Spinal cord (tissue), 9 donors: ENCODE measurements at regions not wholly inside any gene's neighbourhood (a gene's known extent, or its start where the extent isn't known, plus 50 kb on each side); places are given as distances from the start of the nearest gene placed in this dataset.

ENCODE experiments used
- DNase-seq, 6 donors: peaks; one replicate each; pipeline versions ENCODE4 v3.0.0 to v3.0.0-alpha.2; 2013 to 2015; ENCODE audit warnings: low spot score in 6 of 6, low read depth in 4 of 6
- H3K27ac ChIP-seq: one replicate; pipeline ENCODE4 v1.5.1; 2013; ENCODE audit warnings: low read depth, low read length, control low read depth
- H3K27me3 ChIP-seq: one replicate; pipeline ENCODE4 v1.6.1; 2013; ENCODE audit warnings: low read length; ENCODE audit not compliant: control insufficient read depth, insufficient read depth
- H3K36me3 ChIP-seq: one replicate; pipeline ENCODE4 v1.6.1; 2013; ENCODE audit warnings: low read length; ENCODE audit not compliant: control insufficient read depth, insufficient read depth
- H3K4me1 ChIP-seq: one replicate; pipeline ENCODE4 v1.6.1; 2013; ENCODE audit warnings: low read length; ENCODE audit not compliant: control insufficient read depth, insufficient read depth
- H3K4me3 ChIP-seq: one replicate; pipeline ENCODE4 v1.5.1; 2013; ENCODE audit warnings: low read depth, low read length, control low read depth
- H3K9me3 ChIP-seq: one replicate; pipeline ENCODE4 v1.6.1; 2013; ENCODE audit warnings: low read length; ENCODE audit not compliant: control insufficient read depth, insufficient read depth
- WGBS: methylation state at CpG from one replicate; pipeline ENCODE4 v1.1.5; 2013; ENCODE audit warnings: missing lambda C conversion rate; ENCODE audit not compliant: insufficient coverage; 5-methylcytosine and 5-hydroxymethylcytosine counted together
- donor health status: healthy.

GRCh38 chr2:139366681-139367080, 586.5 kb upstream of the NXPH2 start:
- H3K27ac ChIP-seq, result no peak overlapping the region
- no peak overlapping the region for H3K4me3 ChIP-seq
- no peaks in the 10 kb centered on the region for H3K36me3 ChIP-seq
- H3K27me3 ChIP-seq, result no peaks in the 10 kb centered on the region
- no peak for DNase-seq
- no peaks in the 10 kb centered on the region for H3K9me3 ChIP-seq
- no peaks in the 10 kb centered on the region for H3K4me1 ChIP-seq
- 100% methylated on average over 1 of the region's 2 CpGs for WGBS

- 50% methylated on average over 1 of the region's 5 CpGs for WGBS
- no peaks in the 10 kb centered on the region for H3K9me3 ChIP-seq
- no peak overlapping the region for H3K4me3 ChIP-seq
Observed at GRCh38 chr2:139365189-139365588, 585.0 kb upstream of the NXPH2 start.

GRCh38 chr2:139360654-139361053, 580.5 kb upstream of the NXPH2 start:
- Histone ChIP-seq H3K36me3 (no peaks in the 10 kb centered on the region), H3K4me1 (no peaks in the 10 kb centered on the region), H3K9me3 (no peaks in the 10 kb centered on the region), H3K27ac (no peak overlapping the region), H3K4me3 (no peak overlapping the region), H3K27me3 (no peaks in the 10 kb centered on the region)
- WGBS, result no CpG with 5 or more reads among the region's 1 CpG
- DNase-seq, result no peak

More at GRCh38 chr2:139365189-139365588, 585.0 kb upstream of the NXPH2 start:
- Histone ChIP-seq H3K36me3 (no peaks in the 10 kb centered on the region), H3K4me1 (no peaks in the 10 kb centered on the region), H3K27ac (no peak overlapping the region), H3K27me3 (no peaks in the 10 kb centered on the region)
- no peak for DNase-seq

- Histone ChIP-seq H3K9me3 (no peaks in the 10 kb centered on the region), H3K27me3 (no peaks in the 10 kb centered on the region), H3K36me3 (no peaks in the 10 kb centered on the region), H3K4me3 (no peak overlapping the region), H3K4me1 (no peaks in the 10 kb centered on the region), H3K27ac (no peak overlapping the region)
- DNase-seq, result no peak
- WGBS, result no CpG with 5 or more reads among the region's 1 CpG
Observed at GRCh38 chr2:139359818-139360217, 579.6 kb upstream of the NXPH2 start.

- H3K9me3 ChIP-seq, result no peaks in the 10 kb centered on the region
- no peaks in the 10 kb centered on the region for H3K27me3 ChIP-seq
- no peak for DNase-seq
- 80% methylated on average over 2 of the region's 3 CpGs for WGBS
- no peak overlapping the region for H3K4me3 ChIP-seq
- no peaks in the 10 kb centered on the region for H3K4me1 ChIP-seq
- no peak overlapping the region for H3K27ac ChIP-seq
- H3K36me3 ChIP-seq, result no peaks in the 10 kb centered on the region
Observed at GRCh38 chr2:139357972-139358371, 577.8 kb upstream of the NXPH2 start.

GRCh38 chr2:139354518-139354917, 574.3 kb upstream of the NXPH2 start:
- no CpG with 5 or more reads among the region's 1 CpG for WGBS
- no peaks in the 10 kb centered on the region for H3K36me3 ChIP-seq
- no peaks in the 10 kb centered on the region for H3K9me3 ChIP-seq
- no peak overlapping the region for H3K4me3 ChIP-seq
- H3K27ac ChIP-seq, result no peak overlapping the region
- no peak for DNase-seq
- H3K27me3 ChIP-seq, result no peaks in the 10 kb centered on the region
- no peaks in the 10 kb centered on the region for H3K4me1 ChIP-seq

GRCh38 chr2:139353874-139354273, 573.7 kb upstream of the NXPH2 start:
- no CpG with 5 or more reads among the region's 1 CpG for WGBS
- DNase-seq, result no peak
- H3K9me3 ChIP-seq, result no peaks in the 10 kb centered on the region
- H3K4me1 ChIP-seq, result no peaks in the 10 kb centered on the region
- no peaks in the 10 kb centered on the region for H3K36me3 ChIP-seq
- H3K27me3 ChIP-seq, result no peaks in the 10 kb centered on the region
- no peak overlapping the region for H3K27ac ChIP-seq
- no peak overlapping the region for H3K4me3 ChIP-seq

GRCh38 chr2:139317259-139317658, 537.1 kb upstream of the NXPH2 start:
- no CpG with 5 or more reads among the region's 1 CpG for WGBS

GRCh38 chr2:139314059-139314458, 533.9 kb upstream of the NXPH2 start:
- no peaks in the 10 kb centered on the region for H3K9me3 ChIP-seq
- no peak overlapping the region for H3K4me3 ChIP-seq
- H3K27ac ChIP-seq, result no peak overlapping the region
- no peaks in the 10 kb centered on the region for H3K4me1 ChIP-seq
- peak in 4 of 6 donors; percentile 4 to 76 (median 8) for DNase-seq
- H3K27me3 ChIP-seq, result no peaks in the 10 kb centered on the region
- H3K36me3 ChIP-seq, result no peaks in the 10 kb centered on the region
- WGBS, result no CpG with 5 or more reads among the region's 1 CpG

More at GRCh38 chr2:139317259-139317658, 537.1 kb upstream of the NXPH2 start:
- no peaks in the 10 kb centered on the region for H3K4me1 ChIP-seq
- H3K27me3 ChIP-seq, result no peaks in the 10 kb centered on the region
- no peaks in the 10 kb centered on the region for H3K9me3 ChIP-seq
- peak in 1 of 6 donors; percentile 2 for DNase-seq
- no peaks in the 10 kb centered on the region for H3K36me3 ChIP-seq
- no peak overlapping the region for H3K4me3 ChIP-seq
- no peak overlapping the region for H3K27ac ChIP-seq

- no CpG with 5 or more reads among the region's 3 CpGs for WGBS
- DNase-seq, result no peak
- H3K27ac ChIP-seq, result no peak overlapping the region
- no peak overlapping the region for H3K4me3 ChIP-seq
- no peaks in the 10 kb centered on the region for H3K36me3 ChIP-seq
- H3K27me3 ChIP-seq, result no peaks in the 10 kb centered on the region
- no peaks in the 10 kb centered on the region for H3K9me3 ChIP-seq
- H3K4me1 ChIP-seq, result no peaks in the 10 kb centered on the region
Observed at GRCh38 chr2:139296672-139297209, 516.6 kb upstream of the NXPH2 start.
